GM12878 (cell line): ENCODE measurements at regions not wholly inside any gene's neighbourhood (a gene's known extent, or its start where the extent isn't known, plus 50 kb on each side); places are given as distances from the start of the nearest gene placed in this dataset.

ENCODE experiments used
- ATAC-seq: fragments of 200-7000 bp; cut with Tn5 transposase; 3 replicates; pipeline ENCODE4 v1.9.1; 2020; ENCODE audit warnings: mild to moderate bottlenecking, moderate library complexity
- BruUV-seq: library from RNA; stranded (reverse); fragments of 400-500 nt; replicated peaks from 2 replicates; lab custom pipeline; 2021; lab: Mats Ljungman, UMichigan
- CTCF ChIA-PET: fragments of 300-600 bp; sonication (Branson Sonifier 250); formaldehyde crosslinking; extraction: SDS; loops from one replicate; lab custom pipeline; 2021; ENCODE audit warnings: inconsistent platforms; lab: Yijun Ruan, JAX
- POLR2A ChIA-PET: fragments of 350-600 bp; formaldehyde crosslinking; extraction: SDS; loops from one replicate; lab custom pipeline; 2021; ENCODE audit warnings: inconsistent platforms; lab: Charles Lee
- RAD21 ChIA-PET: fragments of 300-600 bp; sonication (Branson Sonifier 250); formaldehyde crosslinking; loops from one replicate; lab custom pipeline; 2023; ENCODE audit warnings: antibody characterized with exemption; ENCODE audit not compliant: unreplicated experiment; lab: Charles Lee
- SMC1A ChIA-PET: fragments of 300-600 bp; sonication (Branson Sonifier 250); formaldehyde crosslinking; loops from one replicate; lab custom pipeline; 2023; ENCODE audit not compliant: unreplicated experiment, uncharacterized antibody; lab: Charles Lee
- DNase-seq: peaks from one replicate; pipeline ENCODE4 v3.0.0-alpha.2; 2011; ENCODE audit warnings: low read depth, low spot score
- FAIRE-seq: peaks from 3 replicates; lab custom pipeline; 2011; peaks lifted over from hg19 to GRCh38; lab: Jason Lieb, UNC
- H2AFZ ChIP-seq: 2 replicates; pipeline ENCODE4 v1.6.0; 2011; ENCODE audit warnings: low read depth, low read length, control low read depth; ENCODE audit not compliant: control insufficient read depth
- H3K27ac ChIP-seq: 2 replicates; pipeline ENCODE4 v1.5.1; 2011; ENCODE audit warnings: control low read depth; ENCODE audit not compliant: control insufficient read depth, insufficient read depth
- H3K27me3 ChIP-seq, 2 experiments: replicated peaks in 1 of 2; 2 replicates each; pipeline versions ENCODE4 v1.6.0 to v1.6.1; 2011; ENCODE audit warnings: low read length in 1 of 2; ENCODE audit not compliant: control insufficient read depth in 2 of 2, insufficient read depth in 2 of 2
- H3K36me3 ChIP-seq, 2 experiments: 2 replicates each; pipeline ENCODE4 v1.5.1; 2011; ENCODE audit warnings: low read length in 1 of 2; ENCODE audit not compliant: control insufficient read depth in 2 of 2, insufficient read depth in 2 of 2
- H3K4me1 ChIP-seq: 2 replicates; pipeline ENCODE4 v1.6.1; 2011; ENCODE audit warnings: mild to moderate bottlenecking, low read length, moderate library complexity, mixed read lengths; ENCODE audit not compliant: control insufficient read depth, insufficient read depth
- H3K4me2 ChIP-seq: 2 replicates; pipeline ENCODE4 v1.6.0; 2011; ENCODE audit warnings: control low read depth; ENCODE audit not compliant: control insufficient read depth, insufficient read depth
- H3K4me3 ChIP-seq: fragments of 200-600 bp; sonication (generic); 2 replicates; pipeline ENCODE4 v1.5.1; 2016
- H3K79me2 ChIP-seq: 2 replicates; pipeline ENCODE4 v1.6.0; 2011; ENCODE audit warnings: low read length; ENCODE audit not compliant: control insufficient read depth, insufficient read depth
- H3K9ac ChIP-seq: 2 replicates; pipeline ENCODE4 v1.8.0; 2011; ENCODE audit warnings: low read length, control low read depth, mixed read lengths; ENCODE audit not compliant: control insufficient read depth, insufficient read depth
- H3K9me3 ChIP-seq: replicated peaks from 3 replicates; pipeline ENCODE4 v1.5.1; 2011; ENCODE audit warnings: mild to moderate bottlenecking, low read length; ENCODE audit not compliant: control insufficient read depth, insufficient read depth
- H4K20me1 ChIP-seq: 2 replicates; pipeline ENCODE4 v1.6.0; 2011; ENCODE audit not compliant: control insufficient read depth, insufficient read depth
- ASH2L ChIP-seq: fragments of 300-600, 200-600 bp; sonication (generic); IDR thresholded peaks from 2 replicates; pipeline ENCODE4 v1.6.1; 2017; ENCODE audit warnings: low read depth, mild to moderate bottlenecking, borderline replicate concordance
- BRCA1 ChIP-seq: IDR thresholded peaks from 2 replicates; pipeline ENCODE4 v1.6.1; 2011; ENCODE audit warnings: low read depth, low read length, improper control_type of control experiment
- GATAD2B ChIP-seq: fragments of 450-650 bp; conservative IDR thresholded peaks from 2 replicates; pipeline ENCODE4 v1.6.1; 2017; ENCODE audit warnings: low read depth, mild to moderate bottlenecking, moderate library complexity
- IKZF2 ChIP-seq, 2 experiments: fragments of 450-650 bp; IDR thresholded peaks; 2 replicates each; pipeline ENCODE4 v1.6.1; 2017; ENCODE audit warnings: mild to moderate bottlenecking in 2 of 2, moderate library complexity in 2 of 2
- IRF5 ChIP-seq: fragments of 450-650 bp; IDR thresholded peaks from 2 replicates; pipeline ENCODE4 v1.6.1; 2017; ENCODE audit warnings: borderline replicate concordance
- JUND ChIP-seq: IDR thresholded peaks from 2 replicates; pipeline ENCODE4 v1.6.1; 2012; ENCODE audit warnings: low read depth, mild to moderate bottlenecking, low read length, improper control_type of control experiment, moderate library complexity
- MLLT1 ChIP-seq: fragments of 450-650 bp; IDR thresholded peaks from 2 replicates; pipeline ENCODE4 v1.6.1; 2016; ENCODE audit warnings: mild to moderate bottlenecking
- NR2C1 ChIP-seq: fragments of 450-650 bp; IDR thresholded peaks from 2 replicates; pipeline ENCODE4 v1.6.1; 2017; ENCODE audit warnings: antibody characterized with exemption, mild to moderate bottlenecking, moderate library complexity
- PAX5 ChIP-seq: IDR thresholded peaks from 2 replicates; pipeline ENCODE4 v1.6.1; 2011; ENCODE audit warnings: low read depth, low read length, borderline replicate concordance
- PAX8 ChIP-seq: fragments of 450-650 bp; IDR thresholded peaks from 2 replicates; pipeline ENCODE4 v1.6.1; 2017; ENCODE audit warnings: mild to moderate bottlenecking, moderate library complexity
- PML ChIP-seq: IDR thresholded peaks from 2 replicates; pipeline ENCODE4 v1.6.1; 2012; ENCODE audit warnings: low read length, inconsistent platforms
- RAD21 ChIP-seq: IDR thresholded peaks from 2 replicates; pipeline ENCODE4 v1.6.1; 2011; ENCODE audit warnings: mild to moderate bottlenecking, low read depth, low read length, moderate library complexity; ENCODE audit not compliant: insufficient read depth
- RELA ChIP-seq: fragments of 450-650 bp; IDR thresholded peaks from 2 replicates; pipeline ENCODE4 v1.8.0; 2014; ENCODE audit warnings: borderline replicate concordance; ENCODE audit not compliant: partially characterized antibody
- RFX5 ChIP-seq: IDR thresholded peaks from 2 replicates; pipeline ENCODE4 v1.6.1; 2011; ENCODE audit warnings: low read depth, low read length, improper control_type of control experiment
- STAT3 ChIP-seq: IDR thresholded peaks from 2 replicates; pipeline ENCODE4 v1.6.1; 2011; ENCODE audit warnings: low read depth, low read length, improper control_type of control experiment
- USF1 ChIP-seq: IDR thresholded peaks from 2 replicates; pipeline ENCODE4 v1.6.1; 2011; ENCODE audit warnings: borderline replicate concordance, low read depth, mild to moderate bottlenecking, moderate library complexity, mixed read lengths, low read length; ENCODE audit not compliant: insufficient read depth; ENCODE audit errors: extremely low read length
- ZBED1 ChIP-seq: IDR thresholded peaks from 2 replicates; pipeline ENCODE4 v1.6.1; 2016; ENCODE audit warnings: borderline replicate concordance
- ZNF217 ChIP-seq: fragments of 450-650 bp; IDR thresholded peaks from 2 replicates; pipeline ENCODE4 v1.6.1; 2017; ENCODE audit warnings: antibody characterized with exemption, mild to moderate bottlenecking
- WGBS: methylation state at CpG from one replicate; pipeline ENCODE4 v1.1.6; 2016; ENCODE audit warnings: low lambda C conversion rate; ENCODE audit not compliant: insufficient replicate concordance, insufficient coverage; ENCODE audit errors: missing lambda C conversion rate; 5-methylcytosine and 5-hydroxymethylcytosine counted together
- in situ Hi-C: fragments of 300-500 bp; cut with MboI; formaldehyde crosslinking; loops from 9 replicates; pipeline ENCODE4 v1.14.3; 2018; ENCODE audit warnings: mixed read lengths
- intact Hi-C: fragments of 100-400 bp; cut with micrococcal nuclease; formaldehyde crosslinking; loops from one replicate; pipeline ENCODE4 v1.14.2; 2022; ENCODE audit not compliant: unreplicated experiment

- CTCF ChIA-PET: no interaction called here
- WGBS: 36% methylated on average over 2 of the region's 2 CpGs
- Histone ChIP-seq H3K9ac (no peak overlapping the region), H3K9me3 (no peaks in the 10 kb centered on the region)
- intact Hi-C loops: no loop called here
- ATAC-seq: no peak
- no peak for TF ChIP-seq ASH2L
- TF ChIP-seq GATAD2B: no peak
- no peak for TF ChIP-seq RFX5
- TF ChIP-seq ZBED1: no peak
- no peak for TF ChIP-seq BRCA1
- TF ChIP-seq USF1: no peak
- TF ChIP-seq NR2C1: no peak
- no peak for TF ChIP-seq RELA
- TF ChIP-seq, all 136 proteins: peak for 0
- no peaks in the 10 kb centered on the region; a peak in 1 of 4 replicates for H3K27me3 ChIP-seq
- ChIA-PET RAD21 (no interaction called here), POLR2A (no interaction called here), SMC1A (no interaction called here)
- DNase-seq (no peak), FAIRE-seq (no peak)
- in situ Hi-C loops: no loop called here
- BruUV-seq: no TSS peak
- no peaks in the 10 kb centered on the region for H3K36me3 ChIP-seq
- no peak overlapping the region for H3K4me3 ChIP-seq
- H3K79me2 ChIP-seq: no peaks in the 10 kb centered on the region
- no peaks in the 10 kb centered on the region for H4K20me1 ChIP-seq
- no peak overlapping the region for H2AFZ ChIP-seq
- no peaks in the 10 kb centered on the region for H3K4me1 ChIP-seq
- no peak overlapping the region for H3K27ac ChIP-seq
- no peak overlapping the region for H3K4me2 ChIP-seq
These were observed 74.3 kb upstream of the FICD start for GRCh38 chr12:108440736-108441135.

GRCh38 chr12:108438667-108439066, 76.4 kb upstream of the FICD start:
- no peaks in the 10 kb centered on the region for H4K20me1 ChIP-seq
- ChIA-PET CTCF (interaction anchor here (0.6 kb wide), 1 partner anchor 159 kb away, joined by 3 read pairs; no protein-coding TSS in a partner anchor), POLR2A (no interaction called here), RAD21 (no interaction called here), SMC1A (interaction anchor here (1.1 kb wide), 1 partner anchor 12 kb away, joined by 4 read pairs; no protein-coding TSS in a partner anchor)
- DNase-seq: no peak
- H3K4me1 ChIP-seq: no peaks in the 10 kb centered on the region
- H3K4me3 ChIP-seq: no peak overlapping the region
- H3K27ac ChIP-seq: no peak overlapping the region
- no peak for FAIRE-seq
- WGBS: 0% methylated on average over 1 of the region's 1 CpG
- H3K36me3 ChIP-seq: no peaks in the 10 kb centered on the region
- BruUV-seq: no TSS peak
- TF ChIP-seq PAX8: no peak
- no peak for TF ChIP-seq STAT3
- no peak for TF ChIP-seq ZNF217
- TF ChIP-seq PAX5: no peak
- no peak for TF ChIP-seq IKZF2 (IDR thresholded peaks at IDR 0.05)
- no peak for TF ChIP-seq RAD21
- TF ChIP-seq JUND: no peak
- TF ChIP-seq MLLT1: no peak
- TF ChIP-seq IRF5: no peak
- TF ChIP-seq PML: no peak
- H3K9ac ChIP-seq: no peak overlapping the region
- ATAC-seq: no peak
- no peak overlapping the region for H2AFZ ChIP-seq
- intact Hi-C loops (no loop called here), in situ Hi-C loops (no loop called here)
- no peaks in the 10 kb centered on the region; a peak in 1 of 4 replicates for H3K27me3 ChIP-seq
- no peak overlapping the region for H3K4me2 ChIP-seq
- H3K79me2 ChIP-seq: no peaks in the 10 kb centered on the region
- no peaks in the 10 kb centered on the region for H3K9me3 ChIP-seq
